ENCODE measurements at regions not wholly inside any gene's neighbourhood (a gene's known extent, or its start where the extent isn't known, plus 50 kb on each side); places are given as distances from the start of the nearest gene placed in this dataset.

GRCh38 chr4:66766557-66766956, 778.7 kb downstream of the CENPC start:
- TF ChIP-seq CTCF (conservative IDR thresholded peaks at IDR 0.05; ENCODE audit: low read depth, low read length) (no peak), EZH2 (IDR thresholded peaks at IDR 0.05; ENCODE audit: borderline replicate concordance, low read depth, low read length, poor library complexity, severe bottlenecking) (no peak)
